ENCODE measurements at regions not wholly inside any gene's neighbourhood (a gene's known extent, or its start where the extent isn't known, plus 50 kb on each side); places are given as distances from the start of the nearest gene placed in this dataset.

GRCh38 chr18:40096675-40097074, 1858.4 kb upstream of the PIK3C3 start:
- TF ChIP-seq, protein P1, sequence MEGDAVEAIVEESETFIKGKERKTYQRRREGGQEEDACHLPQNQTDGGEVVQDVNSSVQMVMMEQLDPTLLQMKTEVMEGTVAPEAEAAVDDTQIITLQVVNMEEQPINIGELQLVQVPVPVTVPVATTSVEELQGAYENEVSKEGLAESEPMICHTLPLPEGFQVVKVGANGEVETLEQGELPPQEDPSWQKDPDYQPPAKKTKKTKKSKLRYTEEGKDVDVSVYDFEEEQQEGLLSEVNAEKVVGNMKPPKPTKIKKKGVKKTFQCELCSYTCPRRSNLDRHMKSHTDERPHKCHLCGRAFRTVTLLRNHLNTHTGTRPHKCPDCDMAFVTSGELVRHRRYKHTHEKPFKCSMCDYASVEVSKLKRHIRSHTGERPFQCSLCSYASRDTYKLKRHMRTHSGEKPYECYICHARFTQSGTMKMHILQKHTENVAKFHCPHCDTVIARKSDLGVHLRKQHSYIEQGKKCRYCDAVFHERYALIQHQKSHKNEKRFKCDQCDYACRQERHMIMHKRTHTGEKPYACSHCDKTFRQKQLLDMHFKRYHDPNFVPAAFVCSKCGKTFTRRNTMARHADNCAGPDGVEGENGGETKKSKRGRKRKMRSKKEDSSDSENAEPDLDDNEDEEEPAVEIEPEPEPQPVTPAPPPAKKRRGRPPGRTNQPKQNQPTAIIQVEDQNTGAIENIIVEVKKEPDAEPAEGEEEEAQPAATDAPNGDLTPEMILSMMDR (IDR thresholded peaks at IDR 0.05; ENCODE audit: unreplicated experiment) = no peak
- Mint-ChIP-seq H3K9me3 (ENCODE audit: unreplicated experiment) (no peaks in the 10 kb centered on the region), H3K4me3 (ENCODE audit: unreplicated experiment) (no peak overlapping the region), H3K27ac (ENCODE audit: low read depth, unreplicated experiment) (no peak overlapping the region), H3K4me1 (ENCODE audit: insufficient read depth, unreplicated experiment) (no peaks in the 10 kb centered on the region), H3K27me3 (ENCODE audit: insufficient read depth, unreplicated experiment) (no peaks in the 10 kb centered on the region), H3K36me3 (ENCODE audit: insufficient read depth, unreplicated experiment) (no peaks in the 10 kb centered on the region)
- CTCF ChIA-PET = no interaction called here
- no TSS peak for BruUV-seq (replicated peaks)
- intact Hi-C loops (cut with micrococcal nuclease) = no loop called here
- no peak for DNase-seq (ENCODE audit: unreplicated experiment)
- POLR2A ChIA-PET = no interaction called here

- CTCF ChIA-PET = interaction anchor here (0.6 to 1.1 kb wide), 2 partner anchors 8 to 1087 kb away, joined by 3 read pairs; no protein-coding TSS in a partner anchor
- Mint-ChIP-seq H3K27me3 (ENCODE audit: insufficient read depth, unreplicated experiment) (no peaks in the 10 kb centered on the region), H3K36me3 (ENCODE audit: insufficient read depth, unreplicated experiment) (no peaks in the 10 kb centered on the region), H3K27ac (ENCODE audit: low read depth, unreplicated experiment) (no peak overlapping the region), H3K4me1 (ENCODE audit: insufficient read depth, unreplicated experiment) (no peaks in the 10 kb centered on the region), H3K4me3 (ENCODE audit: unreplicated experiment) (no peak overlapping the region), H3K9me3 (ENCODE audit: unreplicated experiment) (peaks cover 6% of the 10 kb centered on the region)
- no peak for DNase-seq (ENCODE audit: unreplicated experiment)
- POLR2A ChIA-PET = interaction anchor here (0.5 kb wide), 1 partner anchor 1088 kb away, joined by 3 read pairs; no protein-coding TSS in a partner anchor
- intact Hi-C loops (cut with micrococcal nuclease) = no loop called here
- no TSS peak for BruUV-seq (replicated peaks)
- TF ChIP-seq, protein P1 (IDR thresholded peaks at IDR 0.05; ENCODE audit: unreplicated experiment) = no peak
Measured at GRCh38 chr18:40094441-40094840, 1860.6 kb upstream of the PIK3C3 start.

- ChIA-PET POLR2A (no interaction called here), CTCF (no interaction called here)
- intact Hi-C loops (cut with micrococcal nuclease) = no loop called here
- Mint-ChIP-seq H3K27ac (ENCODE audit: low read depth, unreplicated experiment) (no peak overlapping the region), H3K4me3 (ENCODE audit: unreplicated experiment) (no peak overlapping the region), H3K4me1 (ENCODE audit: insufficient read depth, unreplicated experiment) (no peaks in the 10 kb centered on the region), H3K36me3 (ENCODE audit: insufficient read depth, unreplicated experiment) (no peaks in the 10 kb centered on the region), H3K9me3 (ENCODE audit: unreplicated experiment) (peaks cover 6% of the 10 kb centered on the region), H3K27me3 (ENCODE audit: insufficient read depth, unreplicated experiment) (no peaks in the 10 kb centered on the region)
- no peak for DNase-seq (ENCODE audit: unreplicated experiment)
- BruUV-seq (replicated peaks) = no TSS peak
- TF ChIP-seq, protein P1 (IDR thresholded peaks at IDR 0.05; ENCODE audit: unreplicated experiment) = no peak
Measured at GRCh38 chr18:40088130-40088529, 1866.9 kb upstream of the PIK3C3 start.

GRCh38 chr18:40079786-40080185, 1875.2 kb upstream of the PIK3C3 start:
- no peaks in the 10 kb centered on the region for H3K36me3 Mint-ChIP-seq (ENCODE audit: insufficient read depth, unreplicated experiment)

More at GRCh38 chr18:40079786-40080185, 1875.2 kb upstream of the PIK3C3 start:
- Mint-ChIP-seq H3K27me3 (ENCODE audit: insufficient read depth, unreplicated experiment) (no peaks in the 10 kb centered on the region), H3K27ac (ENCODE audit: low read depth, unreplicated experiment) (no peak overlapping the region), H3K4me3 (ENCODE audit: unreplicated experiment) (no peak overlapping the region), H3K9me3 (ENCODE audit: unreplicated experiment) (no peaks in the 10 kb centered on the region), H3K4me1 (ENCODE audit: insufficient read depth, unreplicated experiment) (no peaks in the 10 kb centered on the region)
- no TSS peak for BruUV-seq (replicated peaks)
- DNase-seq (ENCODE audit: unreplicated experiment) = no peak
- intact Hi-C loops (cut with micrococcal nuclease) = no loop called here
- ChIA-PET CTCF (no interaction called here), POLR2A (no interaction called here)
- TF ChIP-seq, protein P1 (IDR thresholded peaks at IDR 0.05; ENCODE audit: unreplicated experiment) = no peak

All from MCF 10A (cell line).